ENCODE measurements at regions not wholly inside any gene's neighbourhood (a gene's known extent, or its start where the extent isn't known, plus 50 kb on each side); places are given as distances from the start of the nearest gene placed in this dataset.
"Not testable (repeated sequence)": the region's sequence is repeated elsewhere in the genome, so short reads cannot be mapped to it uniquely, and the experiment has no call there.

DNA sequence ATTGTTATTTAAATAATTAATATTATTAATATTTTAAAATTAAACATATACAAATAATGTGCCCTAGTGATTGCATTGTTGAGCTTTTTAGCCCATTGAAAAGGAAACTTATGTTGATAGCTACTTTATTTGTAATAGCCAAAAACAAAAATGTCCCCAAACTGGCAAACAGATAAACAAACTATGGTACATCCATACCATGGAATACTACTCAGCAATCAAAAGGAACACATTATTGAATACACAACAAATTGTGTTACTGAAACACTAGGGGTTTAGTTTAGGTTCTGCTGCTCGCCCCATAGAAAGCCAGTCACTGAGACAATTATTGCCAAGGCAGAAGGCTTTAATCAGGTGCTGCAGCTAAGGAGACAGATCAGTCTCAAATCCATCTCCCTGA lies 239.7 kb upstream of the KITLG start:
- DNase-seq (ENCODE audit: low read depth): no peak

- no peak for DNase-seq (ENCODE audit: low read depth)
Measured at GRCh38 chr12:88816201-88816600, 235.9 kb upstream of the KITLG start.

- DNase-seq (ENCODE audit: low read depth): no peak
Measured at GRCh38 chr12:88814779-88815178, 234.5 kb upstream of the KITLG start.

DNA sequence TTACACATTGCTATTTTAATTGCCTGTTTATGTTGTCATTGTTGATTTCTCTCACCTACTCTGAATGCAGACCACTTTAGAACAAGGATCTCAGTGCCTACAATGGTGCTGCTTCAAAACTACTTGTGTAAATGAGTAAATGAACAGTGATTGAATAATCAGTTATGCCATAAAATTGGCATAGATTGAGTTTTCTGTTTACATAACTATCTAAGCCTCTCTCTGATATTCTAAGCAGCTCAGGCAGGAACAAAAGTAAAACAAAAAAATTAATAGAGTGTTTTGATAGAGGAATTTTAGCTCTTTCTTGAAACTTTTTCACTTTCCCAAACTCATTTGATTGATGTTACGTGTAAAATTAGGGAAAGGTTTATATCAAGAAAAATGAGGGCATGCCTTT lies 232.3 kb upstream of the KITLG start:
- DNase-seq (ENCODE audit: low read depth): no peak

DNA sequence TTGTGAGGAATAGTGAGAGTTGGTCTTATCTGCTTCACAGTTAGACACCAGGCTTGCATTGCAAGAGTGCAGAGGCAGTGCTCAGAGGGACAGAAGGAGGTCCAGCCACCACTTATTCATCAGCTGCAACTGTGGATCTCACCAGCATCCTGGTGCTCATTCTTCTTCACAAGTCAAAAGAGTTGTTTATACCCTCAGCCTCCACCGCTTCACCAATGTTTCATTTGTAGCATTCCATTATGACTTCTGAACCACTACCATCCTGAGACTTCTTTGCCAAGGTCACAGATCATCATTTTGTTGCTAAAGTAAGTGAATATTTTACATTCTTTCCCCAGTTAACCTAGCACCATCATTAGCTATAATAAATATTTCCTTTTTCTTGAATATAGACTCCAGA lies 230.5 kb upstream of the KITLG start:
- no peak for DNase-seq (ENCODE audit: low read depth)

GRCh38 chr12:88809841-88810240 lies 229.6 kb upstream of the KITLG start:
- not testable (repeated sequence) for DNase-seq (ENCODE audit: low read depth)

DNA sequence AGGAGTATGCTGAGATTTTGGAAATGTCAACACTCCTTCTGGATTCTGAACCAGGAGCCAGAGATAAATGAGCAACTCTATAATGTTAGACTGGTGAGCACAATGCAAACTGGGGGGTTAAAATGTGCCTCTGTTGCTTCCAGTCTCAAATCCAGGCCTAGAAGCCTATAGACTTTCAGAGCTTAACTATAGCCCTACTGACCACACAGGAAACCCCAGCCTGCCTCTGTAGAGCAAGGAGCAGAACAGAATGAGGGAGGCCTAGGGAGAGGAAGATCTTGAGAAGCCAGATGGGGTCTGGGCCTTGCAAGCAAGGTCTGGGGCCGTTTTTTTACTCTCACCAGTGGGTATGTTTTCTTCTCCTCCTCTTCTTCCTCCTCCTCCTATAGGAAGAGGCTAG lies 225.4 kb upstream of the KITLG start:
- DNase-seq (ENCODE audit: low read depth): no peak

GRCh38 chr12:88805286-88805685 lies 225.0 kb upstream of the KITLG start:
- no peak for DNase-seq (ENCODE audit: low read depth)

- DNase-seq (ENCODE audit: low read depth): no peak
Measured at GRCh38 chr12:88802096-88802706, 221.9 kb upstream of the KITLG start.

DNA sequence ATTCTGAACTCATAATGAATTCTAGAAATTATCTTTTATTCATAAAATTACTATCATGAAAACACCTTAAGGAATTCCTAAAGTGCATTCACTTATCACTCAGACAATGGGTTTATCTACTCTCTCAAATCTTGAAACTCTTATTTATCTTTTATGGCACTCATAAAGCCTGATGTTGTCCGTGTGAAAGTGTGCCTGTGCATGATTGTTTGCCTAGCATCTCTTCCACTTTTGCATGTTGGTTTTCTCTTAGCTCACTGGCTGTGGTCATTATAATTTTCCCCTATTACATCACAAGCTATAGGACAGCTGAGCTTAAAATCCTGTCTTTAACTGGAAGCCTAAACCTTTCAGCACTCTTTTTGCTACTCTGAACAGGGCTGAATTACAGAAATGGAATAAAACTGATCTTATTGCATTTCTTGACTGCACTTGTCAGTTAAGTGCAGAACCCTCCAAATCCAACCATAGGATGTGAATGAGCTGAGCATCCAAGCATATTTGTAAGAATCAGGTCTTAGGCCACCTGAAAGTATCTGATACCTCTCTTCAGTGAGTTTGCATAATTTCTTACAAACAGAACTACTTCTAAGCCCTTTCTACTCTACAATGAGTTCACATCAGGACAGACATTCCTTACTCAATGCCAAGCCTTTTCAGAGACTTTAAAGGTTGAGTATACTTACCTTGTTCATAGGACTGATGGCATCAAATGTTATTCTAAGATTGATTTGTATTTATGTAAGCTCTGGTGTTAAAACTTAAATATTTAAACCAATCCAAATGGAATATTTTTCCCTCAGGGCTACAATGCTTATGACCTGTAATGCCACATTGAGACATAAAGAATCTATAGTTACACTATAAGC lies 221.2 kb upstream of the KITLG start:
- DNase-seq (ENCODE audit: low read depth): no peak

GRCh38 chr12:88793096-88793495 lies 212.8 kb upstream of the KITLG start:
- no peak for DNase-seq (ENCODE audit: low read depth)

- no peak for DNase-seq (ENCODE audit: low read depth)
Measured at GRCh38 chr12:88790231-88790630, 210.0 kb upstream of the KITLG start.

DNA sequence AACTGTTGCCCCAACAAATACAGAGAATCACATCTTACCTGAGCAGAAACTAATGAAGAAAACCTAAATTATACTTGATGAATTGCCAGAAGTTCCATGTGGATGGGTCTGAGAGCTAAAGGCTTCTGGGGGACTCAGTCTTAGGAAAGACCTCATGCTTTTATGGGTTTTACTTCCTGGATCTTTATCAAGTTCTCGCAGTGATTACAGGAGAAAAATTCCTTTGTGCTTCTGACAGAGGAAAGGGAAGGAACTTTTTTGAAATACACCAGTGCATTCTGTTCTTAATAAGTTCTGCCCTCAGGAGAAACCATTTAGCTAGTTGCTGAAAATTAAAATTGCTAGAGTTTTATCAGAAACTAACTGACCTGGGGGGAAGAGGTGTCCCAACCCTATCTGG lies 203.9 kb upstream of the KITLG start:
- DNase-seq (ENCODE audit: low read depth): no peak

GRCh38 chr12:88782351-88782750 lies 202.1 kb upstream of the KITLG start:
- DNase-seq (ENCODE audit: low read depth): no peak

DNA sequence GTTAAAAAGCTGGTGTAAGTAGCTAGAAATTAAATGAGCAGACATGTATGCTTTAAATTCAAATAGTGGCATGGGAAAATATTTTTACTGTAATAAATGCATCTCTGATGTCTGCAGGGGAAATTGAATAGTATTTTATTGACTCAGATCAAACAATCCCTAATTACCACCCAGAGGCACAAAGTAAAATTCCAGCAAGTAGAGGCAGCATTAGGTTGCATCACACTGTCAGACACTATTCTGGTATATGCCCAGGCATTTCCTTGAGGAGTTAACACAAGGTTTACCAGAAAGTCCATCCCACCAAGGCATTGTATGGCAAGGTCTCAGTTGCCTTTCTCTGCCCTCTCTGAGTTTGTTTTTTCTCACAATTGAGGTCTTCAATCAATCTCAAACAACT lies 201.6 kb upstream of the KITLG start:
- DNase-seq (ENCODE audit: low read depth): no peak

DNA sequence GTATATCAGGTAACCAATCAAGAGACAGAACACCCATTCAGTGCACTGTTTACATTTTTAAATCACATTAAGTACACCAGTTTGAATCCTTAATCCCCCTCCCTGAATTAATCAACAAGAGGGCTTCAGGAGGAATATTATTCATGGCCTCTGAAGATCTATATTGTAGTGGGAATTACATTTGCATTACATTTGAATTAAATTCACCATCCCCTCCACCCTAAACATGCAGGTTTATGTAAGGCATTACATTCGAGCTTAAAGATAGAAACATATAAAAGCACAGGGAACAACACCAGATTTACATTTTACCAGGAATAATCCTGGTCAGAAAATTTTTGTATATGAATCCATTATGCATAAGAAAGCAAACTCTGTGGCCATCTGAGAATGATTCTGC lies 197.8 kb upstream of the KITLG start:
- no peak for DNase-seq (ENCODE audit: low read depth)

DNA sequence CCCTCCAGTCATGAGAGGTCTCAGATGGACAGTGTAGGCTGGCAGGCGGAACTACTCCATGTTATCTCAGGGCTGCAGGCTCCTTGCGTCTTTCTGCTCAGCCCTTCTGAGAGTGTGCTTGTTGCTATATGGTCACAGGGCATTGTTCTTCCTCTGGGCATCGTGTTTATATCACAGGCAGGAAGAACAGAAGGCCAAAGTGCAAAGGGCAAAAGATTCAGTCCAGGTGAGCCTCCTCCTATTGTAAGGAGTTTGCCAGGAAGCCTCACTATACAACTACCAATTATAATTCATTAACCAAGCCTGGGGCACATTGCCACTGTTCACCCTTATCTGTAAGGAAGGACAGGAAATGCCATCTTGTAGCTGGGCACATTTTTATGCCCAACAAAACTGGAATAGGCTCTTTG lies 195.5 kb upstream of the KITLG start:
- no peak for DNase-seq (ENCODE audit: low read depth)

DNA sequence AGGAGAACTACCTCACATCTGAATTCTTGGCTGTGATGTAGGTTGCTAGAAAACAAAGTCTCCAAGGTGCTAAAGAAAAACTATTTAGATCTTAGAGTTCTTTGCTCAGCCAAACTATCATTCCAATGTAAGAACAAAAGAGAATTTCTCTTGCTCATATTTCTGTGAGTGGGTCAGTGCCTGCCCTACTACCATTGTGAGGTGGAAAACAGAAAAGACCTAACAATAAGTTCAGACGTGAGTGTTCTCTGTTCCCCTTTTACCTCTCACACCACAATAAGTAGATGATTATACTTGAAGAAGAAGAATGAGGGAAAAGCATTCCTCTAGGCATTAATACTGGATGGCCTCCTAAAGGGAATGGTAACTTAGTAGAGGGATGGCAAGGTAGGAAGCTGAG lies 187.4 kb upstream of the KITLG start:
- DNase-seq (ENCODE audit: low read depth): no peak

DNA sequence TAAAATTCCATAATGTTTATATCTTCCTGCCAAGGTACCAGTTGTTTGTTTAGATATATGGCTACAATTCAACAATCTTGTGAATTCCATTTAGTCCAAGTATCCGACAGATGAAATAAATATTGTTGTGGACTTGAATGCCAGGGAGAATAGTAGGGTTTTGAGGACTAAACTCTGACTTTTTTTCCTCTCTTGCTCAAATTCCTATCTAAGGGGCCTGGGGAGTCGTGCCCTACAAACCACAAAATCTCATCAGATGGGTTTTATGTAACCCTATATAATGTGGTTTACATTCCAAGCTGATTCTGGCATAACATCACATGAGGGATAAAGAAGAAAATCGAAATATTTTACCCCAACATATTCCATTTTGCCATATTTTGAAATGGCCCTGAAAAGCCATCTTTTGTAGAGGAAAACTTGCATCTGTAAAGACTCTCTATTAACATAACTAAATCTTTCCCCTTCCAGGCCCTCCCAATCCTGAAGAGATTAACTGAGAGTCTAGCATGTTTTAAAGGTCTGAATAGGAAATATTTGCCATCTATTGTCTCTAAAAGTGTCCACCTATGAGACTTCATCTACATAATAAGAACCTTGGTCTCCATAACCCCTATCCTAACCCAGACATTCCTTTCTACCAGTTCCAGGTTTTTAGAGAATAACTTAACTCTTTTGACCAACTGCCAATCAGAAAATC lies 184.7 kb upstream of the KITLG start:
- DNase-seq (ENCODE audit: low read depth): no peak

DNA sequence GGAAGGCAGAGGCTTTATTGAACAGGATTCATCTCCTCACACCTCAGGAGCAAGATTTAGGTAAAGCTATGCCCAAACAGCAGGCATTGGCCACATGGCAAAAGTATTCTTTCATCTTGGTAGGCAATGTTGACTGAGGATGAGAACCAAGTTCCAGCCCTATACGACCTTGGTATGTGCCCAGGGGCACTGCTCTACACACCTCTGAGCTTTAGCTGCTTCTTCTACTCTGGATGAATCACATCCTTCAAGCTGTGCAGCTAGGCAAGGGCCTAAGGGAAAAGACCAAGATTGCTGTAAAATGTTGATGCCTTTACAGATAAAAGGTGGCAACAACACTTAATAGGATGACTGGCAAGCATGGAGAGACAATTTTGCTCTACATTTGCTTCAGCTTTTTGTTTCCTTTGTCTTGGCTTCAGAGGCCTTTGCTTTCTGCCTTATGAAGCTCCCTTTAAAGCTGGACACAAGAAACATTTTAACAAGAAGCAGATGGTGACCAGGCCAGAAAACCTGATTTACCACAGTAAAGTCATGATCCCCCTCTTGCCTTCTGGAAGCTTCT lies 183.3 kb upstream of the KITLG start:
- no peak for DNase-seq (ENCODE audit: low read depth)

- no peak for DNase-seq (ENCODE audit: low read depth)
Measured at GRCh38 chr12:88758176-88758575, 177.9 kb upstream of the KITLG start.

- DNase-seq (ENCODE audit: low read depth): no peak
Measured at GRCh38 chr12:88756917-88757316, 176.6 kb upstream of the KITLG start.

- DNase-seq (ENCODE audit: low read depth): no peak
Measured at GRCh38 chr12:88756153-88756552, 175.9 kb upstream of the KITLG start.

Data from stimulated activated CD8-positive, alpha-beta memory T cell treated with anti-CD3 and anti-CD28 coated beads, Interleukin-12 subunit alpha, Interleukin-12 subunit beta, amount 100 ng/mL, for 1 hour (primary cell).